H1 (cell line): ENCODE measurements at regions not wholly inside any gene's neighbourhood (a gene's known extent, or its start where the extent isn't known, plus 50 kb on each side); places are given as distances from the start of the nearest gene placed in this dataset.
"Not testable (repeated sequence)": the region's sequence is repeated elsewhere in the genome, so short reads cannot be mapped to it uniquely, and the experiment has no call there.

Experiments
- CTCF ChIA-PET: fragments of 300-600 bp; sonication (Branson Sonifier 250); formaldehyde crosslinking; loops from one replicate; lab custom pipeline; 2021; ENCODE audit not compliant: partially characterized antibody; lab: Charles Lee
- POLR2A ChIA-PET: fragments of 300-600 bp; sonication (Branson Sonifier 250); formaldehyde crosslinking; loops from one replicate; lab custom pipeline; 2021; ENCODE audit warnings: inconsistent platforms; ENCODE audit not compliant: partially characterized antibody; lab: Charles Lee
- DNase-seq, 2 experiments: peaks; one replicate each; pipeline versions ENCODE4 v3.0.0 to v3.0.0-alpha.2; 2010 to 2022; ENCODE audit warnings: low spot score in 2 of 2, low read depth in 1 of 2, mixed read lengths in 1 of 2
- FAIRE-seq: peaks from 2 replicates; lab custom pipeline; 2011; peaks lifted over from hg19 to GRCh38; lab: Jason Lieb, UNC
- H2AFZ ChIP-seq: 2 replicates; pipeline ENCODE4 v1.8.1; 2012; ENCODE audit warnings: low read length, inconsistent platforms
- H2AK5ac ChIP-seq: 2 replicates; pipeline ENCODE4 v1.6.1; 2013; ENCODE audit warnings: low read depth, low read length
- H2BK120ac ChIP-seq: replicated peaks from 2 replicates; pipeline ENCODE3; 2013; ENCODE audit warnings: low read depth, low read length, inconsistent platforms
- H2BK12ac ChIP-seq: 2 replicates; pipeline ENCODE4 v1.6.1; 2013; ENCODE audit warnings: low read depth, low read length
- H2BK15ac ChIP-seq: 2 replicates; pipeline ENCODE4 v1.6.1; 2013; ENCODE audit warnings: low read length
- H2BK20ac ChIP-seq: 2 replicates; pipeline ENCODE4 v1.6.1; 2013; ENCODE audit warnings: low read length
- H2BK5ac ChIP-seq: 2 replicates; pipeline ENCODE4 v1.6.1; 2013; ENCODE audit warnings: low read depth, low read length
- H3K14ac ChIP-seq: 2 replicates; pipeline ENCODE4 v1.6.1; 2013; ENCODE audit warnings: inconsistent platforms; ENCODE audit not compliant: insufficient read length
- H3K18ac ChIP-seq: 2 replicates; pipeline ENCODE4 v1.6.1; 2013; ENCODE audit warnings: low read length; ENCODE audit errors: extremely low read depth
- H3K23ac ChIP-seq: 2 replicates; pipeline ENCODE4 v1.6.1; 2013; ENCODE audit warnings: inconsistent platforms; ENCODE audit not compliant: insufficient read length
- H3K23me2 ChIP-seq: 2 replicates; pipeline ENCODE4 v1.6.1; 2013; ENCODE audit warnings: low read depth, low read length
- H3K27ac ChIP-seq: 2 replicates; pipeline ENCODE4 v1.6.1; 2011; ENCODE audit warnings: low read depth, low read length, inconsistent platforms
- H3K27me3 ChIP-seq, 4 experiments: replicated peaks in 1 of 4; 1 replicate in 1 of 4; 2 replicates in 3 of 4; pipeline versions ENCODE4 v1.6.1 to v1.8.1; 2011 to 2013; ENCODE audit warnings: low read length in 3 of 4, mild to moderate bottlenecking in 3 of 4, inconsistent platforms in 2 of 4, mixed read lengths in 2 of 4, moderate library complexity in 1 of 4; ENCODE audit not compliant: control insufficient read depth in 3 of 4, insufficient read depth in 3 of 4; ENCODE audit errors: extremely low read depth in 1 of 4
- H3K36me3 ChIP-seq, 4 experiments: 2 replicates each; pipeline versions ENCODE4 v1.6.1 to v1.8.1; 2011 to 2013; ENCODE audit warnings: mild to moderate bottlenecking in 4 of 4, low read length in 3 of 4, moderate library complexity in 2 of 4, control low read depth in 1 of 4, inconsistent platforms in 1 of 4; ENCODE audit not compliant: insufficient read depth in 4 of 4, control insufficient read depth in 2 of 4
- H3K4ac ChIP-seq: replicated peaks from 2 replicates; pipeline ENCODE3; 2013; ENCODE audit warnings: low read length, low read depth, mixed read lengths, inconsistent platforms; ENCODE audit not compliant: insufficient read length
- H3K4me1 ChIP-seq, 4 experiments: replicated peaks in 1 of 4; 1 replicate in 1 of 4; 2 replicates in 3 of 4; pipeline versions ENCODE4 v1.6.1 to v1.8.1; 2011 to 2013; ENCODE audit warnings: low read length in 3 of 4, inconsistent platforms in 2 of 4, mixed read lengths in 1 of 4; ENCODE audit not compliant: insufficient read depth in 4 of 4, control insufficient read depth in 3 of 4
- H3K4me2 ChIP-seq, 2 experiments: 2 replicates each; pipeline versions ENCODE4 v1.6.1 to v1.8.1; 2011 to 2013; ENCODE audit warnings: low read depth in 2 of 2, low read length in 2 of 2, control low read depth in 1 of 2, inconsistent platforms in 1 of 2, mild to moderate bottlenecking in 1 of 2; ENCODE audit not compliant: insufficient read depth in 1 of 2
- H3K4me3 ChIP-seq, 4 experiments: fragments of 200-600, 300-600 bp in 1 of 4; sonication (generic), shearing (Covaris generic), sonication (Bioruptor Twin) in 1 of 4; 2 replicates each; pipeline versions ENCODE4 v1.5.1 to v1.8.1; 2011 to 2016; ENCODE audit warnings: low read length in 4 of 4, low read depth in 3 of 4, control low read depth in 2 of 4, inconsistent platforms in 2 of 4, mild to moderate bottlenecking in 2 of 4, mixed read lengths in 1 of 4, moderate library complexity in 1 of 4; ENCODE audit not compliant: insufficient read depth in 2 of 4; ENCODE audit errors: extremely low read depth in 1 of 4
- H3K56ac ChIP-seq: replicated peaks from 2 replicates; pipeline ENCODE3; 2013; ENCODE audit warnings: low read depth, mild to moderate bottlenecking, mixed read lengths, low read length, inconsistent platforms; ENCODE audit not compliant: insufficient read length
- H3K79me1 ChIP-seq: 2 replicates; pipeline ENCODE4 v1.6.1; 2013; ENCODE audit warnings: low read depth, low read length, control low read depth
- H3K79me2 ChIP-seq, 2 experiments: 2 replicates each; pipeline versions ENCODE4 v1.6.1 to v1.8.1; 2012 to 2013; ENCODE audit warnings: low read length in 2 of 2, mild to moderate bottlenecking in 2 of 2, inconsistent platforms in 1 of 2; ENCODE audit not compliant: insufficient read depth in 2 of 2, control insufficient read depth in 1 of 2
- H3K9ac ChIP-seq, 4 experiments: replicated peaks in 1 of 4; 1 replicate in 1 of 4; 2 replicates in 3 of 4; pipeline versions ENCODE4 v1.6.1 to v1.8.1; 2011 to 2013; ENCODE audit warnings: low read depth in 3 of 4, low read length in 3 of 4, control low read depth in 2 of 4, mild to moderate bottlenecking in 2 of 4, moderate library complexity in 2 of 4, inconsistent platforms in 1 of 4; ENCODE audit errors: extremely low read depth in 1 of 4
- H3K9me3 ChIP-seq, 2 experiments: 2 replicates each; pipeline versions ENCODE4 v1.6.1 to v1.8.1; 2012 to 2013; ENCODE audit warnings: mild to moderate bottlenecking in 2 of 2, moderate library complexity in 2 of 2, control low read depth in 1 of 2, inconsistent platforms in 1 of 2, low read depth in 1 of 2, low read length in 1 of 2, mixed read lengths in 1 of 2; ENCODE audit not compliant: insufficient read depth in 2 of 2
- H4K20me1 ChIP-seq, 2 experiments: replicated peaks in 1 of 2; 2 replicates each; pipeline versions ENCODE3 to v1.8.1; 2011 to 2013; ENCODE audit warnings: inconsistent platforms in 2 of 2, low read length in 2 of 2, mild to moderate bottlenecking in 1 of 2; ENCODE audit not compliant: insufficient read depth in 2 of 2, control insufficient read depth in 1 of 2
- H4K5ac ChIP-seq: 2 replicates; pipeline ENCODE4 v1.6.1; 2013; ENCODE audit warnings: low read length, low read depth, mixed read lengths, inconsistent platforms; ENCODE audit not compliant: insufficient read length
- H4K8ac ChIP-seq: 2 replicates; pipeline ENCODE4 v1.8.0; 2013; ENCODE audit warnings: mild to moderate bottlenecking, moderate library complexity, low read length, inconsistent platforms; ENCODE audit not compliant: insufficient read depth; ENCODE audit errors: extremely low read depth
- H4K91ac ChIP-seq: replicated peaks from 2 replicates; pipeline ENCODE3; 2013; ENCODE audit warnings: low read length, mixed read lengths, inconsistent platforms; ENCODE audit not compliant: insufficient read length
- WGBS, 2 experiments: shearing (Covaris generic) in 1 of 2; methylation state at CpG; one replicate each; pipeline versions ENCODE4 v1.1.6 to v1.1.7; 2013 to 2015; ENCODE audit warnings: low lambda C conversion rate in 2 of 2, mixed read lengths in 2 of 2, inconsistent platforms in 1 of 2, low coverage in 1 of 2, missing lambda C conversion rate in 1 of 2; ENCODE audit not compliant: insufficient replicate concordance in 2 of 2, insufficient coverage in 1 of 2, insufficient read length in 1 of 2; ENCODE audit errors: extremely low coverage in 1 of 2, missing lambda C conversion rate in 1 of 2; 5-methylcytosine and 5-hydroxymethylcytosine counted together

GRCh38 chr17:22356603-22357002, 664.3 kb downstream of the KCNJ18 start:
- H3K36me3 ChIP-seq, H2BK12ac ChIP-seq, H3K79me2 ChIP-seq, H4K91ac ChIP-seq, H3K4me2 ChIP-seq, H3K23me2 ChIP-seq, H3K56ac ChIP-seq, H3K79me1 ChIP-seq, H3K4ac ChIP-seq, H3K27me3 ChIP-seq, H2AFZ ChIP-seq, H3K18ac ChIP-seq, H4K8ac ChIP-seq, H2BK15ac ChIP-seq, CTCF ChIA-PET, H2BK5ac ChIP-seq, FAIRE-seq, H3K23ac ChIP-seq, H3K9ac ChIP-seq, POLR2A ChIA-PET, DNase-seq, H3K4me1 ChIP-seq, H3K27ac ChIP-seq, H2BK20ac ChIP-seq, H2BK120ac ChIP-seq, H3K14ac ChIP-seq, H2AK5ac ChIP-seq, H3K4me3 ChIP-seq, H4K20me1 ChIP-seq, H4K5ac ChIP-seq: not testable (repeated sequence)
- WGBS, 2 experiments, result 82% methylated on average over 2 of the region's 2 CpGs; no CpG with 5 or more reads in 1 of the 2 experiments
- peaks cover 19 to 50% of the 10 kb centered on the region in 2 experiments for H3K9me3 ChIP-seq

- not testable (repeated sequence) for FAIRE-seq
Observed at GRCh38 chr17:22370988-22371387, 678.7 kb downstream of the KCNJ18 start.

More at GRCh38 chr17:22370988-22371387, 678.7 kb downstream of the KCNJ18 start:
- H2BK120ac ChIP-seq, POLR2A ChIA-PET, H4K20me1 ChIP-seq, H2AK5ac ChIP-seq, H3K36me3 ChIP-seq, H3K23me2 ChIP-seq, H2BK15ac ChIP-seq, H2BK12ac ChIP-seq, H3K4me2 ChIP-seq, H2BK5ac ChIP-seq, H3K56ac ChIP-seq, H3K4me3 ChIP-seq, DNase-seq, H3K23ac ChIP-seq, H2BK20ac ChIP-seq, H3K9ac ChIP-seq, H3K18ac ChIP-seq, H4K91ac ChIP-seq, H3K27me3 ChIP-seq, H4K8ac ChIP-seq, H2AFZ ChIP-seq, H3K4ac ChIP-seq, CTCF ChIA-PET, H3K79me1 ChIP-seq, H3K4me1 ChIP-seq, H3K79me2 ChIP-seq, H3K14ac ChIP-seq, H3K27ac ChIP-seq, H4K5ac ChIP-seq: not testable (repeated sequence)
- peaks cover 36 to 68% of the 10 kb centered on the region in 2 experiments for H3K9me3 ChIP-seq
- 59% methylated on average over 3 of the region's 3 CpGs; no CpG with 5 or more reads in 1 of the 2 experiments for WGBS, 2 experiments
